Ishikawa (cell line): ENCODE measurements at regions not wholly inside any gene's neighbourhood (a gene's known extent, or its start where the extent isn't known, plus 50 kb on each side); places are given as distances from the start of the nearest gene placed in this dataset.

ENCODE experiments used
- CEBPB ChIP-seq: IDR thresholded peaks from 2 replicates; pipeline ENCODE4 v1.6.1; 2012
- CREB1 ChIP-seq: IDR thresholded peaks from 2 replicates; pipeline ENCODE4 v1.6.1; 2012; ENCODE audit warnings: low read depth
- EGR1 ChIP-seq: IDR thresholded peaks from 2 replicates; pipeline ENCODE4 v1.6.1; 2012
- EP300 ChIP-seq: IDR thresholded peaks from 2 replicates; pipeline ENCODE4 v1.6.1; 2012; ENCODE audit warnings: borderline replicate concordance
- FOXM1 ChIP-seq: IDR thresholded peaks from 2 replicates; pipeline ENCODE4 v1.6.1; 2012; ENCODE audit warnings: low read depth, borderline replicate concordance
- NFIC ChIP-seq: IDR thresholded peaks from 2 replicates; pipeline ENCODE4 v1.6.1; 2012
- RAD21 ChIP-seq: IDR thresholded peaks from 2 replicates; pipeline ENCODE4 v1.6.1; 2012; ENCODE audit warnings: low read depth
- REST ChIP-seq: IDR thresholded peaks from 2 replicates; pipeline ENCODE4 v1.6.1; 2012; ENCODE audit warnings: low read depth, mild to moderate bottlenecking
- TAF1 ChIP-seq: IDR thresholded peaks from 2 replicates; pipeline ENCODE4 v1.6.1; 2012; ENCODE audit warnings: low read depth, mild to moderate bottlenecking
- TCF12 ChIP-seq: IDR thresholded peaks from 2 replicates; pipeline ENCODE4 v1.6.1; 2012; ENCODE audit warnings: low read depth
- TEAD4 ChIP-seq: IDR thresholded peaks from 2 replicates; pipeline ENCODE4 v1.6.1; 2012
- YY1 ChIP-seq: IDR thresholded peaks from 2 replicates; pipeline ENCODE4 v1.6.1; 2012; ENCODE audit warnings: low read depth
- ZBTB7A ChIP-seq: IDR thresholded peaks from 2 replicates; pipeline ENCODE4 v1.6.1; 2012; ENCODE audit warnings: low read depth
- TF ChIP-seq, protein P1 (sequence below): IDR thresholded peaks from 2 replicates; pipeline ENCODE4 v1.6.1; 2012

DNA sequence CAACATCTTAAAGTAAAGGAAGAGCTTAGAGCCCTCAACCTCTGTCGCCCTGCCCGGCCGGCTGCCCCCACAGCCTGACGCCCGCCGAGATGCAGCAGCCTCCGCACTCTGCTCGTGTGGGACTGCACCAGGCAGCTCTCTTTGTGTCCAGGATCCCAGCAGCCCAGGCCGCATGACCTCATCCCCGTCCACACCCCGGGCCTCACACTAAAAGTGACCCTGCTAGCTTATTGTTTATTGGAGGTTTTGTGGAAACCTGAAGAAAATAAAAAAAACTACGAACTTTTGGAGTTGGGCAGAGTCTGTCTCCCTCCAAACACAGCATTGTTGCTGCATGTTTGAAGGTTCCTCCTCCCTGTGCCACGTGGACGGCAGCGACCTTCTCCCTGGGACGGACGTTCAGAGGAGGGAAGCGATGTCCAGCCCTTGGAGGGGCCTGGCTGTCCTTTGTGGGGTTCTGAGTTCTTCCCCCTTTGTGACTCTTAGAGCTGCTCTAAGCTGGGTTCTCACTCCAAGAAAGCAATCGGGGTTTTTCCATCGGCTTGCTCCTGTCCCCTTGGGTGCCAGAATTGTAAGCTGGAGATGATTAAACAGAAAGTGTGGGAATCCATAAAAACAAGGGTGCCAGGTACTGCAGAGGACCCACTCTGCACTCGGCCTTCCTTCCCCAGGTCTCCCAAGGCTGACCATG is 103.5 kb upstream of the COL5A1 start:
- TF ChIP-seq CEBPB (no peak), EP300 (no peak), TEAD4 (no peak), FOXM1 (no peak), TAF1 (no peak), CREB1 (no peak), REST (no peak), RAD21 (no peak), NFIC (no peak), YY1 (no peak), ZBTB7A (no peak), EGR1 (no peak), TCF12 (no peak)
- TF ChIP-seq, protein P1, sequence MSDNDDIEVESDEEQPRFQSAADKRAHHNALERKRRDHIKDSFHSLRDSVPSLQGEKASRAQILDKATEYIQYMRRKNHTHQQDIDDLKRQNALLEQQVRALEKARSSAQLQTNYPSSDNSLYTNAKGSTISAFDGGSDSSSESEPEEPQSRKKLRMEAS = no peak
